NCI-H1930 (cell line): ENCODE measurements at regions not wholly inside any gene's neighbourhood (a gene's known extent, or its start where the extent isn't known, plus 50 kb on each side); places are given as distances from the start of the nearest gene placed in this dataset.

ENCODE experiments used
- DNase-seq, 2 experiments: peaks; one replicate each; lab custom pipeline; 2025; lab: John Stamatoyannopoulos, UW

- no peak for DNase-seq
These were observed 1422.9 kb upstream of the TMEM132C start for GRCh38 chr12:126843915-126844669.

GRCh38 chr12:126847005-126847629 lies 1419.9 kb upstream of the TMEM132C start:
- no peak for DNase-seq

GRCh38 chr12:126855768-126856167 lies 1411.2 kb upstream of the TMEM132C start:
- no peak for DNase-seq

DNA sequence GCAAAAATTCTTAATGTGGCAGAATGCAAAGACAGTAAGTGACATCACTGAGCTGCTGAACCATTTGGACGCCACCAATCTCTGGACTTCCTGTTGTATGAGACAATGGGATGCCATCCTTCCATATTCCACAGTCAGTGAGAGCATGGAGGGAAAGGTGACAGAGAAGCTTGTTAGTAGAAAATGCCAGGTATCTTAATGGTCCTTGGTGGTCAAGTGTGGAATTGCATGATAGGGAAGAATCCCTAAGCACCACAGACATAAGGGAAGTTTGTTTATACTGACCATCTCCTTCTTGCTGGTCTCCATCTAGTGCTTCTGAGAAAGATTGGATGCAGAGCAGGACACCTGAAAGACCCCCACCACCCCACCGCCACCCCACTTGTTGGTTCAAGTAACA lies 1410.0 kb upstream of the TMEM132C start:
- DNase-seq: no peak

GRCh38 chr12:126858560-126858959 lies 1408.4 kb upstream of the TMEM132C start:
- no peak for DNase-seq

DNA sequence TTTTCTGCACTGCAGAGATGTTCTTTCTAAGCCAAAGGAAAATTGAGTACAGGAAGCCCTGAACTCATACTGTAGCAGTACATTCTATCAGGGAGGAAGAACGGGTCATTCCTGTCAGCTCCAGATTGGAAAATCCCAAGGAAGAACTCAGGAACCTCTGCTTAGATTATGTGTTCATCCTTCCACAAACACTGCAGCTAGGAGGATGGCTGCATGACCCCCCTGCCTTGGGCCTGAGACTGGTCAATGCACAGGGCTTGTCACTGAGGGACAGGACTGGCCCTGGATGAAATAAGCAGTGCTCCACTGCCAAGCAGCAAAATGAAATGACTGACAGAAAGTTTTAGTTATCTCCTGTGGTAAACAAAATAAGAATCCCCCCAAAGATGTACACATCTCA lies 1406.8 kb upstream of the TMEM132C start:
- no peak for DNase-seq

DNA sequence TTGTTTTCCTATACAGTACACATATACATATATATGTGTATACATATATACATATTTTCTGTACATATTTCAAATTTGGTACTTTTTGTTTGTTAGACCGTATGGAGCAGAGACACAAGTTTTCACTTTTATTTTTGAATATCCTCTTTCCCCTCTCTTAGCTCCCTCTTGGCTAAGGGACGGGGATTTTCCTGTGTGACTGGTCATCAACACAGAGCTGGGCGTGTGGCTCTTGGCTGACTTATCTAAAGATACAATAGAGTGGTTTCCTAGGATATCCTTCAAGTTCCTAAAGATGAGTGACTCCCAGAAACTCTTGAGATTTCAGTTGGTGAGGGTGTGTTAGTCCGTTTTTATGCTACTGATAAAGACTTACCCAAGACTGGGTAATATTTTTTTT lies 1404.5 kb upstream of the TMEM132C start:
- no peak for DNase-seq

DNA sequence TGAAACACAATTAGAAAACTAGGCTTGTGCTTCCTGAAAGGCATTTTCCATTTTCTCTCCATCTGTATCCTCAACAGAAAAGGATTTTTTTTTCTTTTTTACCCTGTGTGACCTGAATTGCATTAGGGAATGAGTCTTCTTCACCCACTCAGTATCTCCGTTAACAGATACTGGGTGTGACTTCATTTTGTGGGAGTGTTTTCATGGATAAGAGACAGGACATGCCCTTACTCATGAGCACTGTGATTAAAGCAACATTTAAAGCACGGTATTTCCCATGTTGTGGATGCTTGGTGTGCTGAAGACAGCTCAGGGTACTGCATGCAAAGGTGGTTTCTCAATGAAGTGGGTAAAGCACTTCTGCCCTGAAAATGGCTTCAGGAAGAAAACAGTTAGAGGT lies 1397.3 kb upstream of the TMEM132C start:
- DNase-seq: no peak

GRCh38 chr12:126873701-126874100 lies 1393.3 kb upstream of the TMEM132C start:
- DNase-seq: no peak

DNA sequence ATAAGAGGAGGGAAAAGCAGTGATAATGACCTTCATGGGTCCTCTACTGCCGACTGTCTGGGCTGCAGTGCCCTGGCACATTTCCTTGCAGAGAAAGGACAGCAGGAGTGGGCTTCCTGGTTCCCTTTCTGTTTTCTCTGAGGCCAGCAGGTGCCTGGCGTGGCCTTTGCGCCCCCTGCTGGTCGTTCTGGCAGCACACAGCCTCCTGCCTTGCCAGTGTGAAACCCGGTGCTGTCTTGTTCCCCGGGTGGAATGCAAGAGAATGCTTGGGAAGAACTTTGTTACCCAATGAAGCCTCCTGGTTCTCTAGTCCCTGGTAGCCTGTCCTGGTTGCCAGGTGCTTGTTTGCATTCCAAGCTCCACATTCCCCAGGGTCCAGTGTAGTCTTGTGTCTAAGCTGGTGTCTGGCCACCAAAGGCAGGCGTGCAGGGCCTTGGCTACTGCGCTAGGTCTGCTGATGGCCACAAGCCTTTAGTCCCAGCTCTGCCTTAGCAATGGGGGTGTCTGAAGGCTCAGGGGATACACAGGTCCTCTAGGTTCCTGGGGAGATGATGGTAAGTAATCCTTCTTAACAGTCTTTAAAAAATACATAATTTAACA lies 1392.4 kb upstream of the TMEM132C start:
- DNase-seq: peak; percentile 33 to 37

DNA sequence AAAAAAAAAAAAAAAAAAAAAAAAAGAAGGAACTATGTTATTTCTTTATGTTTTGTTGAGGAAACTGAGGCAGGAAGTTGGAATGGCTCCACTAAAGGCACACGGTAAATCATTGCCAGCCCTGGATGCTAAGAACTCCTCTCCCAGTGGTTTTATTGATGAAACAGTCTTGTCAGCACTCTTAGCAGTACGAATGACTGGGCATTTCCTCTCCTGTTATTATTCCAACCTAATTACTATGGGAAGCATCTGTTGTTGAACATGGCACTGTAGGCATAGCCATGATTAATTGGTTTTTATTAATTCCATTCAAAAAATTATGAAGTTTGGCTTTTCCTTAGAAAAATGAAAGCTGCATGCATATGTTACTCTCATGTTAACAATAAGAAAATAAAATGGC lies 1387.1 kb upstream of the TMEM132C start:
- no peak for DNase-seq

DNA sequence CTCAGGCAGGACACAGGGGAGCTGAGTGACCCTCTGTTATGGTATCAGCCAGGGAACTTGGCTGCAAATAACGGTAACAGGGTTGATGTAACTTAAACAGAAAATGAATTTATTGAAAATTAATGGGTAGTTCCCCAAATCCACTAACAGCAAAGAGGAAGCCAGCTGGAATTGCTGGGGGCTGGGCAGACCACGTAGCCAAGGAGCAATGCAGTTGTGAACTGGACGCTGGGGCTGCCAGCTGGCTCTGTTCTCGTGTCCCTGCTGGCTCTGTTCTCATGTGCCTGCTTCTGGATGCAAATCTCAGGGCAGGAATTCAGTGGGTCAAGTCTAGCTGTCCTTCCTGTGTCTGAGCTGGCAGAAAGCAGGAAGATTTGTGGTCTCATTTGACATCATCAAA lies 1383.3 kb upstream of the TMEM132C start:
- no peak for DNase-seq

GRCh38 chr12:126889501-126889900 lies 1377.5 kb upstream of the TMEM132C start:
- no peak for DNase-seq

GRCh38 chr12:126890097-126890496 lies 1376.9 kb upstream of the TMEM132C start:
- DNase-seq: no peak

DNA sequence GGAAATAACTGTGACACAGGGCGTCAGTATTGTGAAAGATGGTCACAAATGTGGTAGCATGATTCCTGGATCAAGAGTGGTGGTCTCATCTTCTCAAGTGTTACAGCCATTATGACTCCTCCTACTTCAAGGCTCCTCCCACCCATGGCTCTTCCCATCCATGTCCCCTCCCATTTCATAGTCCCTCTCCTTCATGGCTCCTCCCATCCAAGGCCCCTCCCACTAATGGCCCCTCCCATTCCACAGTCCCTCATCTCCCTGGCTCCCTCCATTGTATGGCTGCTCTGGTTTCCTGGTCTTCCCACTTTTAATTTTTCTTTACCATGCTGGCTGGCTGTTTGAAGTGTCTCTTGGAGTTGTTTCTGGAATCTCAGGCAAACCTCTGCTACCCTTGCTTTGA lies 1375.2 kb upstream of the TMEM132C start:
- no peak for DNase-seq

GRCh38 chr12:126895951-126896913 lies 1370.7 kb upstream of the TMEM132C start:
- no peak for DNase-seq

DNA sequence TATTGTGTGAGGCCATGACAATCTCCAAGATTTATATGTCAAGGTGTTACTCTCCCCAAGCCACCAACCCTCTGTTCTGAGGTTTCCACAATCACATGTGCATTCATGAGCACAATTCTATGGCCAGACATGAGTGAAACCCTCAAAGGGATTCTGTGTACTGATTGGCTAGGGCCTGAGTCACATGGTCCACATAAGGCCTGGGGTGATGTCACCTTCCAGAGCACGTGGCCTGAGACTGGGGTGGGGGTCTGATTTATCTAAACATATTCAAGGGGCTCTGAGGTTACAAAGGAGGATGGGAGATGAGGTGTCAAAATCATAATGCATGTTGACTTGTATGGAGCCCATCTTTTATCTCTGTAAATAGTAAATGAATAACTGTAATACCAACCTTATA lies 1369.9 kb upstream of the TMEM132C start:
- DNase-seq: no peak

DNA sequence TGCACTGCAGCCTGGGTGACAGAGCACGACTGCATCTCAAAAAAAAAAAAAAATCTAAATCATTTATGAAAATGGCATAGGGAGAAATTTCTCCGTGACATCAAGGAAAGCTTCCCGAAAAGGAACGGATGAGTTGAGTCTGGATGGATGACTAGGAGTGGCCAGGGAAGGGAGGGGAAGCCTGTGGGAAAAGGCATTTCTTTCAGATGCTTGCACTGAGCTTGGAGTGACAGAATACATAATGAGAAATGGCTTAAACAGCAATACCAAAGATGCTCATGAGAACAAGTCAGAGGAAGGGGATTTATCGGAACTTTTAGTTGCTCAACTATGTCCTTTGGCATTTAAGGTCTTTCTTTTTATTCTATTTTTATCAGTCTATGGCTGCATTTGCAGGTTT lies 1369.2 kb upstream of the TMEM132C start:
- DNase-seq: no peak

- no peak for DNase-seq
These were observed 1368.4 kb upstream of the TMEM132C start for GRCh38 chr12:126898562-126898961.

GRCh38 chr12:126899926-126900792 lies 1366.8 kb upstream of the TMEM132C start:
- DNase-seq: no peak
